H9 (cell line): ENCODE measurements at regions not wholly inside any gene's neighbourhood (a gene's known extent, or its start where the extent isn't known, plus 50 kb on each side); places are given as distances from the start of the nearest gene placed in this dataset.

Source experiments
- DNase-seq: peaks from one replicate; pipeline ENCODE4 v3.0.0-alpha.2; 2017
- H2AFZ ChIP-seq: one replicate; pipeline ENCODE4 v1.6.1; 2013; ENCODE audit warnings: mild to moderate bottlenecking, low read length, control low read depth, moderate library complexity
- H2AK5ac ChIP-seq: 2 replicates; pipeline ENCODE4 v1.6.1; 2013; ENCODE audit warnings: low read length, control low read depth, mixed read lengths; ENCODE audit not compliant: insufficient read length
- H2BK120ac ChIP-seq: one replicate; pipeline ENCODE4 v1.6.1; 2013; ENCODE audit warnings: low read depth, mild to moderate bottlenecking, low read length, control low read depth, inconsistent platforms; ENCODE audit not compliant: poor library complexity, severe bottlenecking
- H2BK12ac ChIP-seq: 2 replicates; pipeline ENCODE4 v1.6.1; 2013; ENCODE audit warnings: low read length, control low read depth, mixed read lengths, low read depth; ENCODE audit not compliant: insufficient read length
- H2BK15ac ChIP-seq: 2 replicates; pipeline ENCODE4 v1.6.1; 2013; ENCODE audit warnings: low read depth, low read length, control low read depth
- H2BK20ac ChIP-seq: one replicate; pipeline ENCODE4 v1.6.1; 2013; ENCODE audit warnings: low read depth, mild to moderate bottlenecking, low read length, control low read depth, inconsistent platforms; ENCODE audit not compliant: poor library complexity, severe bottlenecking
- H2BK5ac ChIP-seq: 2 replicates; pipeline ENCODE4 v1.6.1; 2013; ENCODE audit warnings: low read length, control low read depth, mixed read lengths; ENCODE audit not compliant: insufficient read length
- H3K14ac ChIP-seq: 2 replicates; pipeline ENCODE4 v1.6.1; 2013; ENCODE audit warnings: low read length, control low read depth; ENCODE audit not compliant: insufficient read depth
- H3K18ac ChIP-seq: 2 replicates; pipeline ENCODE4 v1.6.1; 2013; ENCODE audit warnings: low read depth, mild to moderate bottlenecking, mixed read lengths, low read length, control low read depth; ENCODE audit not compliant: insufficient read length
- H3K23ac ChIP-seq: 2 replicates; pipeline ENCODE4 v1.6.1; 2013; ENCODE audit warnings: low read length, control low read depth, mixed read lengths, low read depth; ENCODE audit not compliant: insufficient read length
- H3K23me2 ChIP-seq: 2 replicates; pipeline ENCODE4 v1.6.1; 2013; ENCODE audit warnings: low read depth, mild to moderate bottlenecking, mixed read lengths, low read length, control low read depth; ENCODE audit not compliant: insufficient read length, poor library complexity, severe bottlenecking
- H3K27ac ChIP-seq: 2 replicates; pipeline ENCODE4 v1.5.1; 2013; ENCODE audit warnings: low read length, control low read depth, mixed read lengths, low read depth; ENCODE audit not compliant: insufficient read length
- H3K27me3 ChIP-seq: 2 replicates; pipeline ENCODE4 v1.6.1; 2013; ENCODE audit warnings: low read length, control low read depth, inconsistent platforms; ENCODE audit not compliant: insufficient read depth
- H3K4ac ChIP-seq: 2 replicates; pipeline ENCODE4 v1.6.1; 2013; ENCODE audit warnings: low read depth, mild to moderate bottlenecking, control low read depth, inconsistent platforms, low read length, moderate library complexity
- H3K4me1 ChIP-seq: 2 replicates; pipeline ENCODE4 v1.6.1; 2013; ENCODE audit warnings: low read length, control low read depth, inconsistent platforms; ENCODE audit not compliant: insufficient read depth
- H3K4me2 ChIP-seq: 2 replicates; pipeline ENCODE4 v1.6.1; 2013; ENCODE audit warnings: low read length, control low read depth, mixed read lengths; ENCODE audit not compliant: insufficient read length, insufficient read depth
- H3K56ac ChIP-seq: 2 replicates; pipeline ENCODE4 v1.6.1; 2013; ENCODE audit warnings: low read depth, mild to moderate bottlenecking, mixed read lengths, low read length, control low read depth; ENCODE audit not compliant: insufficient read length
- H3K79me1 ChIP-seq: 2 replicates; pipeline ENCODE4 v1.6.1; 2013; ENCODE audit warnings: low read depth, mild to moderate bottlenecking, moderate library complexity, low read length, control low read depth, inconsistent platforms; ENCODE audit not compliant: insufficient read depth, poor library complexity, severe bottlenecking
- H3K79me2 ChIP-seq: 2 replicates; pipeline ENCODE4 v1.6.1; 2013; ENCODE audit warnings: low read length, control low read depth, inconsistent platforms; ENCODE audit not compliant: insufficient read depth
- H3K9ac ChIP-seq: 2 replicates; pipeline ENCODE4 v1.6.1; 2013; ENCODE audit warnings: low read length, control low read depth, mixed read lengths; ENCODE audit not compliant: insufficient read length; ENCODE audit errors: extremely low read depth
- H3K9me3 ChIP-seq: one replicate; pipeline ENCODE4 v1.6.1; 2013; ENCODE audit warnings: low read depth, low read length, inconsistent platforms; ENCODE audit not compliant: control insufficient read depth
- H3T11ph ChIP-seq: one replicate; pipeline ENCODE4 v1.6.1; 2013; ENCODE audit warnings: mild to moderate bottlenecking, low read length, control low read depth, inconsistent platforms
- H4K20me1 ChIP-seq: one replicate; pipeline ENCODE4 v1.6.1; 2013; ENCODE audit not compliant: control insufficient read depth, insufficient read length, insufficient read depth
- H4K5ac ChIP-seq: 2 replicates; pipeline ENCODE4 v1.6.1; 2013; ENCODE audit warnings: low read depth, mild to moderate bottlenecking, mixed read lengths, low read length, control low read depth; ENCODE audit not compliant: insufficient read length
- H4K8ac ChIP-seq: replicated peaks from 2 replicates; pipeline ENCODE4 v1.6.1; 2013; ENCODE audit warnings: low read length, control low read depth, mixed read lengths, low read depth; ENCODE audit not compliant: insufficient read length
- H4K91ac ChIP-seq: 2 replicates; pipeline ENCODE4 v1.6.1; 2013; ENCODE audit warnings: low read depth, mild to moderate bottlenecking, moderate library complexity, mixed read lengths, low read length, control low read depth; ENCODE audit not compliant: insufficient read length
- H3K27ac Mint-ChIP-seq, 3 experiments: 2 replicates in 2 of 3; 3 replicates in 1 of 3; pipeline ENCODE4 v1.8.0; 2020 to 2021; ENCODE audit warnings: mixed read lengths in 3 of 3, mild to moderate bottlenecking in 1 of 3, moderate library complexity in 1 of 3
- H3K27me3 Mint-ChIP-seq: 2 replicates; pipeline ENCODE4 v1.8.0; 2021; ENCODE audit warnings: low read depth, mild to moderate bottlenecking, moderate library complexity, mixed read lengths
- H3K36me3 Mint-ChIP-seq, 3 experiments: 2 replicates in 2 of 3; 3 replicates in 1 of 3; pipeline ENCODE4 v1.8.0; 2020 to 2021; ENCODE audit warnings: low read depth in 3 of 3, mixed read lengths in 3 of 3; ENCODE audit not compliant: insufficient read depth in 1 of 3
- H3K4me1 Mint-ChIP-seq, 2 experiments: 2 replicates each; pipeline ENCODE4 v1.8.0; 2020; ENCODE audit warnings: mixed read lengths in 2 of 2
- H3K4me3 Mint-ChIP-seq, 2 experiments: 2 replicates in 1 of 2; 3 replicates in 1 of 2; pipeline ENCODE4 v1.8.0; 2020 to 2021; ENCODE audit warnings: mild to moderate bottlenecking in 2 of 2, mixed read lengths in 2 of 2, moderate library complexity in 1 of 2
- H3K9me3 Mint-ChIP-seq, 2 experiments: 2 replicates in 1 of 2; 3 replicates in 1 of 2; pipeline ENCODE4 v1.8.0; 2020; ENCODE audit warnings: mild to moderate bottlenecking in 2 of 2, mixed read lengths in 2 of 2, moderate library complexity in 1 of 2
- WGBS: extraction: QIAGEN DNeasy Blood & Tissue Kit; methylation state at CpG from one replicate; pipeline ENCODE4 v1.1.7; 2013; ENCODE audit warnings: missing lambda C conversion rate, low lambda C conversion rate, mixed read lengths; ENCODE audit not compliant: insufficient read length; ENCODE audit errors: extremely low coverage; 5-methylcytosine and 5-hydroxymethylcytosine counted together
- TF ChIP-seq, protein P1 (sequence below): fragments of 200-600 bp; sonication (generic); conservative IDR thresholded peaks from 3 replicates; pipeline ENCODE4 v1.8.0; 2021; ENCODE audit warnings: antibody characterized with exemption, mild to moderate bottlenecking

DNA sequence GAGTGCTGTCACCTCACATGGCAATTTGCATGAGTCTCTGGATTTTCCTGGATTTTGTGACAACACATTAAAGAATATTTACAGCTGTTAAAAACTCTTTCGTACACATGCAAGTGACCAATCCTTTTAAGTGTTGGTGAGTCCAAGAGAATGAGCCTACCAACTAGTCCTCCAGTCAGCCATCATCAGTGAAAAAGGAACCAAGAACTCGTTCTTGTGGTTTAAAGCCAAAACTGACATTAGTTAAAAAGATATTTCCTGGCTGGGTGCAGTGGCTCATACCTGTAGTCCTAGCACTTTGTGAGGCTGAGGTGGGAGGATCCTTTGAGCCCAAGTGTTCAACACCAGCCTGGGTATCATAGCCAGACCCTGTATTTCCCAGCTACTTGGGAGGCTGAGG lies 215.4 kb upstream of the ITGA4 start:
- H3K27ac ChIP-seq, result no peak overlapping the region
- no peaks in the 10 kb centered on the region for H3K36me3 Mint-ChIP-seq
- H3K14ac ChIP-seq, result no peak overlapping the region
- no peaks in the 10 kb centered on the region for H3K79me1 ChIP-seq
- H3K79me2 ChIP-seq, result no peaks in the 10 kb centered on the region
- H2BK20ac ChIP-seq, result no peak overlapping the region
- no peaks in the 10 kb centered on the region for H3K4me1 ChIP-seq
- H4K20me1 ChIP-seq, result no peaks in the 10 kb centered on the region
- no peak overlapping the region for H3K56ac ChIP-seq
- no peaks in the 10 kb centered on the region for H3K9me3 Mint-ChIP-seq
- H3K18ac ChIP-seq, result no peak overlapping the region
- no peak overlapping the region for H2AK5ac ChIP-seq
- no peak overlapping the region for H2BK5ac ChIP-seq
- H3K9ac ChIP-seq, result no peak overlapping the region
- H2BK12ac ChIP-seq, result no peak overlapping the region
- TF ChIP-seq, protein P1, sequence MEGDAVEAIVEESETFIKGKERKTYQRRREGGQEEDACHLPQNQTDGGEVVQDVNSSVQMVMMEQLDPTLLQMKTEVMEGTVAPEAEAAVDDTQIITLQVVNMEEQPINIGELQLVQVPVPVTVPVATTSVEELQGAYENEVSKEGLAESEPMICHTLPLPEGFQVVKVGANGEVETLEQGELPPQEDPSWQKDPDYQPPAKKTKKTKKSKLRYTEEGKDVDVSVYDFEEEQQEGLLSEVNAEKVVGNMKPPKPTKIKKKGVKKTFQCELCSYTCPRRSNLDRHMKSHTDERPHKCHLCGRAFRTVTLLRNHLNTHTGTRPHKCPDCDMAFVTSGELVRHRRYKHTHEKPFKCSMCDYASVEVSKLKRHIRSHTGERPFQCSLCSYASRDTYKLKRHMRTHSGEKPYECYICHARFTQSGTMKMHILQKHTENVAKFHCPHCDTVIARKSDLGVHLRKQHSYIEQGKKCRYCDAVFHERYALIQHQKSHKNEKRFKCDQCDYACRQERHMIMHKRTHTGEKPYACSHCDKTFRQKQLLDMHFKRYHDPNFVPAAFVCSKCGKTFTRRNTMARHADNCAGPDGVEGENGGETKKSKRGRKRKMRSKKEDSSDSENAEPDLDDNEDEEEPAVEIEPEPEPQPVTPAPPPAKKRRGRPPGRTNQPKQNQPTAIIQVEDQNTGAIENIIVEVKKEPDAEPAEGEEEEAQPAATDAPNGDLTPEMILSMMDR, result no peak
- no peaks in the 10 kb centered on the region for H3K27me3 ChIP-seq
- H2BK15ac ChIP-seq, result no peak overlapping the region
- no peak overlapping the region for H4K5ac ChIP-seq
- H3K27ac Mint-ChIP-seq, result no peak overlapping the region
- no peak overlapping the region for H2BK120ac ChIP-seq
- no CpG with 5 or more reads among the region's 2 CpGs for WGBS
- H4K8ac ChIP-seq, result no peak overlapping the region
- no peak overlapping the region for H3T11ph ChIP-seq
- no peak for DNase-seq
- H3K4me2 ChIP-seq, result no peak overlapping the region
- no peak overlapping the region for H3K4me3 Mint-ChIP-seq
- H3K23ac ChIP-seq, result no peak overlapping the region
- H2AFZ ChIP-seq, result no peak overlapping the region
- no peaks in the 10 kb centered on the region for H3K27me3 Mint-ChIP-seq
- no peak overlapping the region for H4K91ac ChIP-seq
- H3K4ac ChIP-seq, result no peak overlapping the region
- no peaks in the 10 kb centered on the region for H3K9me3 ChIP-seq
- no peaks in the 10 kb centered on the region for H3K4me1 Mint-ChIP-seq
- H3K23me2 ChIP-seq, result no peaks in the 10 kb centered on the region
